ENCODE measurements at regions not wholly inside any gene's neighbourhood (a gene's known extent, or its start where the extent isn't known, plus 50 kb on each side); places are given as distances from the start of the nearest gene placed in this dataset.

GRCh38 chr18:1062588-1062987 is 157.9 kb downstream of the ADCYAP1 start:
- Histone ChIP-seq H4K20me1 (ENCODE audit: insufficient read depth, low read length) (no peaks in the 10 kb centered on the region), H3K79me2 (ENCODE audit: insufficient read depth, low read length) (no peaks in the 10 kb centered on the region), H3K4me2 (ENCODE audit: low read length) (no peak overlapping the region), H2AFZ (ENCODE audit: low read depth, low read length) (no peak overlapping the region), H3K9me3 (ENCODE audit: insufficient read depth, low read depth, low read length) (no peaks in the 10 kb centered on the region), H3K27ac (ENCODE audit: low read depth, low read length) (no peak overlapping the region), H3K27me3 (ENCODE audit: insufficient read depth, low read length) (no peaks in the 10 kb centered on the region), H3K36me3 (ENCODE audit: insufficient read depth, low read length) (no peaks in the 10 kb centered on the region), H3K4me3 (ENCODE audit: insufficient read depth, low read depth, low read length) (no peak overlapping the region), H3K9ac (ENCODE audit: low read length) (no peak overlapping the region), H3K4me1 (ENCODE audit: insufficient read depth, low read length) (no peaks in the 10 kb centered on the region)
- no peaks in the 10 kb centered on the region for H3K4me1 Mint-ChIP-seq (ENCODE audit: low read depth, unreplicated experiment)
- H3K36me3 Mint-ChIP-seq (ENCODE audit: low read depth, unreplicated experiment): no peaks in the 10 kb centered on the region
- DNase-seq (ENCODE audit: low read depth) (no peak), FAIRE-seq (no peak)
- peaks cover 10% of the 10 kb centered on the region for H3K9me3 Mint-ChIP-seq (ENCODE audit: unreplicated experiment)
- no peak for TF ChIP-seq EZH2 (IDR thresholded peaks at IDR 0.05; ENCODE audit: insufficient read depth, low read length)
- TF ChIP-seq CTCF (IDR thresholded peaks at IDR 0.05; ENCODE audit: insufficient read depth, low read depth, low read length): no peak
- no peak overlapping the region for H3K27ac Mint-ChIP-seq (ENCODE audit: unreplicated experiment)
- H3K27me3 Mint-ChIP-seq (ENCODE audit: low read depth, unreplicated experiment): peaks cover 3% of the 10 kb centered on the region
- H3K4me3 Mint-ChIP-seq (ENCODE audit: unreplicated experiment): no peak overlapping the region

GRCh38 chr18:1075322-1075721 is 170.7 kb downstream of the ADCYAP1 start:
- Histone ChIP-seq H3K4me1 (ENCODE audit: insufficient read depth, low read length) (no peaks in the 10 kb centered on the region), H3K36me3 (ENCODE audit: insufficient read depth, low read length) (no peaks in the 10 kb centered on the region), H3K4me2 (ENCODE audit: low read length) (no peak overlapping the region), H3K79me2 (ENCODE audit: insufficient read depth, low read length) (no peaks in the 10 kb centered on the region), H3K9ac (ENCODE audit: low read length) (no peak overlapping the region), H2AFZ (ENCODE audit: low read depth, low read length) (no peak overlapping the region), H4K20me1 (ENCODE audit: insufficient read depth, low read length) (no peaks in the 10 kb centered on the region), H3K4me3 (ENCODE audit: insufficient read depth, low read depth, low read length) (no peak overlapping the region), H3K27ac (ENCODE audit: low read depth, low read length) (no peak overlapping the region), H3K9me3 (ENCODE audit: insufficient read depth, low read depth, low read length) (no peaks in the 10 kb centered on the region), H3K27me3 (ENCODE audit: insufficient read depth, low read length) (no peaks in the 10 kb centered on the region)
- Mint-ChIP-seq H3K4me1 (ENCODE audit: low read depth, unreplicated experiment) (no peaks in the 10 kb centered on the region), H3K27me3 (ENCODE audit: low read depth, unreplicated experiment) (no peaks in the 10 kb centered on the region), H3K9me3 (ENCODE audit: unreplicated experiment) (no peaks in the 10 kb centered on the region), H3K36me3 (ENCODE audit: low read depth, unreplicated experiment) (no peaks in the 10 kb centered on the region), H3K27ac (ENCODE audit: unreplicated experiment) (no peak overlapping the region), H3K4me3 (ENCODE audit: unreplicated experiment) (no peak overlapping the region)
- TF ChIP-seq CTCF (IDR thresholded peaks at IDR 0.05; ENCODE audit: insufficient read depth, low read depth, low read length): no peak
- no peak for TF ChIP-seq EZH2 (IDR thresholded peaks at IDR 0.05; ENCODE audit: insufficient read depth, low read length)
- DNase-seq (ENCODE audit: low read depth) (no peak), FAIRE-seq (no peak)

- no peaks in the 10 kb centered on the region for H3K9me3 ChIP-seq (ENCODE audit: insufficient read depth, low read depth, low read length)
- no peak overlapping the region for H3K4me3 ChIP-seq (ENCODE audit: insufficient read depth, low read depth, low read length)
- H3K36me3 Mint-ChIP-seq (ENCODE audit: low read depth, unreplicated experiment): no peaks in the 10 kb centered on the region
- H3K4me2 ChIP-seq (ENCODE audit: low read length): no peak overlapping the region
- no peaks in the 10 kb centered on the region for H3K27me3 ChIP-seq (ENCODE audit: insufficient read depth, low read length)
- H3K27ac Mint-ChIP-seq (ENCODE audit: unreplicated experiment): no peak overlapping the region
- H3K4me3 Mint-ChIP-seq (ENCODE audit: unreplicated experiment): no peak overlapping the region
- no peaks in the 10 kb centered on the region for H3K36me3 ChIP-seq (ENCODE audit: insufficient read depth, low read length)
- no peak for FAIRE-seq
- no peaks in the 10 kb centered on the region for H3K4me1 Mint-ChIP-seq (ENCODE audit: low read depth, unreplicated experiment)
- H2AFZ ChIP-seq (ENCODE audit: low read depth, low read length): no peak overlapping the region
- H3K9ac ChIP-seq (ENCODE audit: low read length): no peak overlapping the region
- no peak for DNase-seq (ENCODE audit: low read depth)
- H3K27ac ChIP-seq (ENCODE audit: low read depth, low read length): no peak overlapping the region
- TF ChIP-seq EZH2 (IDR thresholded peaks at IDR 0.05; ENCODE audit: insufficient read depth, low read length) (no peak), CTCF (IDR thresholded peaks at IDR 0.05; ENCODE audit: insufficient read depth, low read depth, low read length) (no peak)
- H4K20me1 ChIP-seq (ENCODE audit: insufficient read depth, low read length): no peaks in the 10 kb centered on the region
- H3K4me1 ChIP-seq (ENCODE audit: insufficient read depth, low read length): no peaks in the 10 kb centered on the region
- H3K79me2 ChIP-seq (ENCODE audit: insufficient read depth, low read length): no peaks in the 10 kb centered on the region
- H3K9me3 Mint-ChIP-seq (ENCODE audit: unreplicated experiment): no peaks in the 10 kb centered on the region
- H3K27me3 Mint-ChIP-seq (ENCODE audit: low read depth, unreplicated experiment): no peaks in the 10 kb centered on the region
Observed at GRCh38 chr18:1075876-1076275, 171.2 kb downstream of the ADCYAP1 start.

All from astrocyte (in vitro differentiated cells and primary cell).